ENCODE measurements at regions not wholly inside any gene's neighbourhood (a gene's known extent, or its start where the extent isn't known, plus 50 kb on each side); places are given as distances from the start of the nearest gene placed in this dataset.

DNA sequence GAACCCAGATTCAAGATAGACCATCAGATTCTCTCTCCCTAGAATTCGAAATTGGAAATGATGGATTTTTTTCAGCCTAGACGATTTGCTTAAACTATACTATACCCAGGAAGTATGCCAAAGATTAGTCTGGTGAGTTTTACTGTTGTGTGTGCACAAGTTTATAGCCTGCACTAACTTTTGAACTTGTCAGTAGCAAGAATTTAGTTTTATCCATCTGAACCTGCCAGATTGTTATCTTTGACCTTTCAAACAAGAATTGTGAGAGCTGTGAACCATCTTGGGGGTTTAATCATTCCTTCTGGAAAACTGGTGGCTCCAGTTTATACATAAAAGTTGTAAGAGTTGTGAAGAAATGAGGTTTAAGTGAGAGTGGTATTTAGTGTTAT, 243.5 kb upstream of the DAAM1 start:
- Mint-ChIP-seq H3K36me3 (ENCODE audit: low read depth) (no peaks in the 10 kb centered on the region), H3K4me1 (no peaks in the 10 kb centered on the region), H3K9me3 (no peaks in the 10 kb centered on the region), H3K27ac (no peak overlapping the region), H3K27me3 (peaks cover 4% of the 10 kb centered on the region), H3K4me3 (no peak overlapping the region)
- no peak for ATAC-seq (replicated peaks)

DNA sequence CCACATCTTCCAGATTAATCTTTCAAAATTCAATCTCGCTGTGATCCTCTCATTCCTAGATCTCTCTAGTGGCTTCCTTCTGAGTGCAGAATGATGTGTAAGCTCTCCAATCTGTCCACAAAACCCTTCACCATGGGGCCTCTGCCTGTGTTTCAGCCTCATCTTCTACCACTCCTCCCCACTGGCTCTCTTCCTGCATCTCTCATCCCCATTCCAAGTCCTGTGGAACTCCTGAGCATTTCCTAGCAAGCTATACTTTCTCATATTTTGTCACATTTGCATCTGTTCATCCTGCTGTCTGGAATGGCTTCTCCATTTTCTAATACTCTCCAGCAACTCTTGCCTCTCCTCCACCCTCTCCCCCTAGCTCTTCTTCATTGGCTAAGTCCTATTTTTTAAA, 242.0 kb upstream of the DAAM1 start:
- no peaks in the 10 kb centered on the region for H3K4me1 Mint-ChIP-seq
- H3K27me3 Mint-ChIP-seq = peaks cover 9% of the 10 kb centered on the region
- ATAC-seq (replicated peaks) = no peak
- no peaks in the 10 kb centered on the region for H3K9me3 Mint-ChIP-seq
- H3K4me3 Mint-ChIP-seq = no peak overlapping the region
- H3K36me3 Mint-ChIP-seq (ENCODE audit: low read depth) = no peaks in the 10 kb centered on the region
- H3K27ac Mint-ChIP-seq = no peak overlapping the region

DNA sequence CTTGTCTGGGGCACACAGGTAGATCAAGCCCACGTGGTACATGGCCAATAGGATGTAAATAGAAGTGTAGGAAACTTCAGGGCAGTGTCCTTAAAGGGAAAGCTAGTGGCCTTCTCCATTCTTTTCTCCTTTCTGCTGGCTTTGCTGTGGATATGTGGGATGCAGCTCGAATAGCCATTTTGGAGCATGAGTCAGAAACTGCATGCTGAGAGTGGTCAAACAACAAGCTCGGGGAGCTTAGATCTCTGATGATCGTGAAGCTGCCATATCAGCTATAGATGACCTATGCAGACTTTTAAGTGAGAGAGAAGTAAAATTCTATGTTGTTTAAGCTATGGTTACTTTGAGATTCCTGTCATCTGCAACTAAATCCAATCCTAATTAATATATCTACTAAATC, 241.3 kb upstream of the DAAM1 start:
- Mint-ChIP-seq H3K9me3 (no peaks in the 10 kb centered on the region), H3K4me3 (no peak overlapping the region), H3K36me3 (ENCODE audit: low read depth) (no peaks in the 10 kb centered on the region), H3K4me1 (no peaks in the 10 kb centered on the region), H3K27ac (no peak overlapping the region), H3K27me3 (peaks cover 5% of the 10 kb centered on the region)
- no peak for ATAC-seq (replicated peaks)

- Mint-ChIP-seq H3K9me3 (no peaks in the 10 kb centered on the region), H3K4me1 (no peaks in the 10 kb centered on the region), H3K36me3 (ENCODE audit: low read depth) (no peaks in the 10 kb centered on the region), H3K27me3 (peaks cover 9% of the 10 kb centered on the region), H3K4me3 (no peak overlapping the region), H3K27ac (no peak overlapping the region)
- ATAC-seq (replicated peaks) = no peak
Measured at GRCh38 chr14:58947814-58948445, 240.5 kb upstream of the DAAM1 start.

DNA sequence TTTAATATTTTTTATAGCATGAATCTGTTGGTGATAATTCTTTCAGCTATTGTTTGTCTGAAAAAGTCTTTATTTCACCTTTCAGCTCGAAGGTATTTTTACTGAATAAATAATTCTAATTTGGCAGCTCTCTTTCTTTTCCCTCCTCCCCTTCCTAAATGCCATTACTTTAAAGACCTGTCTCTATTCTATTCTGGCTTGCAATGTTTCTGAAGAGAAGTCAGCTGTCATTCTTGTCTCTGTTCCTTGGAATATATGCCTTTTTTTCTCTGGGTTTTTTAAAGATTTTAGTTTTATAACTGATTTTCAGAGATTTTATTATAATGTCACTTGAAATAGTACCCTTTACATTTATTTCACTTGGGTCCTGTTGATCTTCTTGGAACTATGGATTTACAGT, 237.9 kb upstream of the DAAM1 start:
- no peak for ATAC-seq (replicated peaks)
- H3K27me3 Mint-ChIP-seq = peaks cover 17% of the 10 kb centered on the region
- H3K27ac Mint-ChIP-seq = no peak overlapping the region
- H3K4me1 Mint-ChIP-seq = no peaks in the 10 kb centered on the region
- no peak overlapping the region for H3K4me3 Mint-ChIP-seq
- no peaks in the 10 kb centered on the region for H3K36me3 Mint-ChIP-seq (ENCODE audit: low read depth)
- no peaks in the 10 kb centered on the region for H3K9me3 Mint-ChIP-seq

GRCh38 chr14:58951143-58951542, 237.3 kb upstream of the DAAM1 start:
- Mint-ChIP-seq H3K4me3 (no peak overlapping the region), H3K4me1 (no peaks in the 10 kb centered on the region), H3K36me3 (ENCODE audit: low read depth) (no peaks in the 10 kb centered on the region), H3K9me3 (peaks cover under 1% of the 10 kb centered on the region), H3K27me3 (peaks cover 19% of the 10 kb centered on the region), H3K27ac (no peak overlapping the region)
- no peak for ATAC-seq (replicated peaks)

GRCh38 chr14:58954052-58954451, 234.4 kb upstream of the DAAM1 start:
- Mint-ChIP-seq H3K9me3 (peaks cover 12% of the 10 kb centered on the region), H3K27ac (no peak overlapping the region), H3K4me3 (no peak overlapping the region), H3K4me1 (no peaks in the 10 kb centered on the region), H3K36me3 (ENCODE audit: low read depth) (no peaks in the 10 kb centered on the region), H3K27me3 (peaks cover 27% of the 10 kb centered on the region)
- no peak for ATAC-seq (replicated peaks)

DNA sequence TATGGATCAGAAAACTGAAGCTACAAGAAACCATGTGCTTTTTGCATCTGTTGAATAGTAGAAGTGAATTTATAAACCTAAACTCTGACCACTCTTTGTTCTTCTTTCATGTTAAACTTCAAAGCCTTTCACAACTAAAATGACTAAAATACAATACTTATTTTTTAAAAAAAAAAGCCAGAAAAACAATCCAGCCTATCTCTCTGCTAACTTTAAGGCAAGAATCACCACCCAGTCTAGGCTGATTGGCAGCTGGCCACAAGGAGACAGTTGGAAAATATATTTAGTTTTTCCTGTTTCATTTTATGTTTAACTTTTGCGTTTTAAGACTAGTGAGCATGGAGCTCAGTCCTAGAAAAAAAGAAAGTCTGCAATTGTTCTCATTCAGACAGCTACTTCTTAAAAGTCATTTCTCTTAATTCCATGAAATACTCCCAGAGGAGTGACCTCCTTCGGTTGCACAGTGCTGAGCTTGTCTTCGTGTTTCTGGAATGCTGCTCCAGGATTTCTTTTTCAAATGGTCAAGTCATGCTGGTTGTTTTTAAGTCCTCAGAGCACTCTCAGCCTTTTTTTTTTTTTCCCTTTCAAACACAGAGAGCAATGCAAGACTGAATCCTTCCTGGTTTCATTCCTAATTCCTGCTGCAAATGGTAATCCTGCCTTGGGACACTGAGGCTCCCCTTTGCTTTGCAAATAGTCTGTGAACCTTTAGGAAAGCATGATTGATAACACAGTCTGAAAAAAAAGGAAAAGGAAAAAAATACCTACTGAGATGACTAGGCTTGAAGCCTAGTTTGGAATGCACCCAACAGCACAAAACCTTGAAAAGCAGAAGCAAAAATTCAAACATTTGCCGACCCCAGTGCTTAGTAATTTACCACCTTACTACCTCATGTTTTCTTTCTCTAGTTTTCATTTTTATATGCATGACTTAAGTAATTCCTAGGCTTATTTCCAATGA, 233.3 kb upstream of the DAAM1 start:
- Mint-ChIP-seq H3K27me3 (peaks cover 27% of the 10 kb centered on the region), H3K9me3 (peaks cover 12% of the 10 kb centered on the region), H3K4me1 (no peaks in the 10 kb centered on the region), H3K36me3 (ENCODE audit: low read depth) (no peaks in the 10 kb centered on the region), H3K27ac (no peak overlapping the region), H3K4me3 (no peak overlapping the region)
- ATAC-seq (replicated peaks) = no peak

GRCh38 chr14:58961045-58961731, 227.3 kb upstream of the DAAM1 start:
- Mint-ChIP-seq H3K9me3 (peaks cover 11% of the 10 kb centered on the region), H3K4me1 (no peaks in the 10 kb centered on the region), H3K27me3 (peaks cover 7% of the 10 kb centered on the region), H3K36me3 (ENCODE audit: low read depth) (no peaks in the 10 kb centered on the region), H3K4me3 (no peak overlapping the region), H3K27ac (no peak overlapping the region)
- ATAC-seq (replicated peaks) = no peak

DNA sequence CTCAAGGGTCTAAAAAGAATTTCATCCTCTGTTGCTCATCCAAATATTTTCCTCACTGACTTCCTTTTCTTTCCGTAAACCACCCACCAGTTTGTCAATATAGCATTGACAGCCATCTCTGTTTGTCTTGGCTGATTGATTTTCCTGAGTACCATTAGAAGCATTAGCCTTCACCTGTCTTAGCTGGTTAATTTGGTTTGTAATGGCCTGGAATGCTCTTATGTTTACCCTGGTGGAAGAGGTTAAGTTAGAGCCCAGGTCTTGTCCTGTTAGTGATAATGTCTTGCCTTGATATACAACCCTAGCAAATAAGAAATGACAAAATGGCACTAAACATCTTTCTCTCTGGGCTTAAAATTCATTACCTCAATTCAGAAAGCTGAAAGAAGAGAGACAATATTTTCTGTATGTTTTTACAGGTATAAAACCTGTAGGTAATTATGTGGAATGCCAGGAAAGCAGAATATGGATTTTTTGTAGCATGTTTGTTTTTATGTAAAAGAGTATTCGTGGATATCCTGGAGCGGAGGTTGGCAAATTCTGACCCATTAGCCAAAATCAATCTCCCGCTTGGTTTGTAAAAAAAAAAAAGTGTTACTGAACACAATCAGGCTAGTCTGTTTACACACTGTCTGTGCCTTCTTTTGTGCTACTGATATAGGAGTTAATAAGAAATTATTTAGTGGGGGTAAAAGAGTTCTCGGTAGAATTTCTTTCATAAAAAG, 224.4 kb upstream of the DAAM1 start:
- Mint-ChIP-seq H3K36me3 (ENCODE audit: low read depth) (no peaks in the 10 kb centered on the region), H3K27me3 (no peaks in the 10 kb centered on the region), H3K9me3 (no peaks in the 10 kb centered on the region), H3K27ac (no peak overlapping the region), H3K4me1 (no peaks in the 10 kb centered on the region), H3K4me3 (no peak overlapping the region)
- no peak for ATAC-seq (replicated peaks)

DNA sequence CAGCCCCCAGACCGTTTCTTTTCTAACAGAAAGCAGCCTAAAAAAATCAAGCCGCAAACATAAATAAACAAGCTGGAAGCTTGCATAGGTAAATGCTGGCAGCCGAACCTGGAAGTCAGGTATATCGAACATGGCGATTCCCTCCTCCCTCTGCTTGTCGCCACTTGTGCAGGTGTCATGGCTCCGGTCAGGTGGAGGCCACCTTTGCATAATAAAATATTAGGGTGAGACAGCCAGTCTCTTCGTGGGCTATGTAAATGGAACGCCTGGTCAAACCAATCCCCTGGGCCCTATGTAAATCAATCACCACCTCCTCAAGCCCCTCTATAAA, 223.9 kb upstream of the DAAM1 start:
- Mint-ChIP-seq H3K27me3 (no peaks in the 10 kb centered on the region), H3K4me1 (no peaks in the 10 kb centered on the region), H3K9me3 (no peaks in the 10 kb centered on the region), H3K4me3 (no peak overlapping the region), H3K36me3 (ENCODE audit: low read depth) (no peaks in the 10 kb centered on the region), H3K27ac (no peak overlapping the region)
- no peak for ATAC-seq (replicated peaks)

DNA sequence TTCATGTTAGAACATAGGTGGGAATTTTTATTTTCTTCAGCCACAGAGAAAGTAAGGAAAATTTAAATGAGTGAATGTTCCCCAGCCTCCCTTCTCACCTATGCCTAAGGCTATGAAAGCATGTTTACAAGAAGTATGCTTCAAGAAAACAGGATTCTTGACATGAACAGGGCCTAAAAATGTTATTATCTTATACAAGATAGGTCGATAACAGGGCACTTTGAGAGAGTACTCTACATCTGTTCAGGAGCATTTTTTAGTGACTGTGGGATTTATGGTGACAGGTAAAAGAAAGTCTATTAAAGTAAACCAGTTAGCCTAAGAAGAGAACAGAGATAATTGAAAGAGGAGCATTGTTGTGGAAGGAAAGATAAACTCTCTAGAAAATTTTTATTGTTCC, 222.9 kb upstream of the DAAM1 start:
- Mint-ChIP-seq H3K9me3 (no peaks in the 10 kb centered on the region), H3K36me3 (ENCODE audit: low read depth) (no peaks in the 10 kb centered on the region), H3K27me3 (no peaks in the 10 kb centered on the region), H3K4me1 (no peaks in the 10 kb centered on the region), H3K4me3 (no peak overlapping the region), H3K27ac (no peak overlapping the region)
- no peak for ATAC-seq (replicated peaks)

GRCh38 chr14:58966997-58967396, 221.5 kb upstream of the DAAM1 start:
- Mint-ChIP-seq H3K36me3 (ENCODE audit: low read depth) (no peaks in the 10 kb centered on the region), H3K4me1 (no peaks in the 10 kb centered on the region), H3K27me3 (no peaks in the 10 kb centered on the region), H3K4me3 (no peak overlapping the region), H3K9me3 (no peaks in the 10 kb centered on the region), H3K27ac (no peak overlapping the region)
- no peak for ATAC-seq (replicated peaks)

DNA sequence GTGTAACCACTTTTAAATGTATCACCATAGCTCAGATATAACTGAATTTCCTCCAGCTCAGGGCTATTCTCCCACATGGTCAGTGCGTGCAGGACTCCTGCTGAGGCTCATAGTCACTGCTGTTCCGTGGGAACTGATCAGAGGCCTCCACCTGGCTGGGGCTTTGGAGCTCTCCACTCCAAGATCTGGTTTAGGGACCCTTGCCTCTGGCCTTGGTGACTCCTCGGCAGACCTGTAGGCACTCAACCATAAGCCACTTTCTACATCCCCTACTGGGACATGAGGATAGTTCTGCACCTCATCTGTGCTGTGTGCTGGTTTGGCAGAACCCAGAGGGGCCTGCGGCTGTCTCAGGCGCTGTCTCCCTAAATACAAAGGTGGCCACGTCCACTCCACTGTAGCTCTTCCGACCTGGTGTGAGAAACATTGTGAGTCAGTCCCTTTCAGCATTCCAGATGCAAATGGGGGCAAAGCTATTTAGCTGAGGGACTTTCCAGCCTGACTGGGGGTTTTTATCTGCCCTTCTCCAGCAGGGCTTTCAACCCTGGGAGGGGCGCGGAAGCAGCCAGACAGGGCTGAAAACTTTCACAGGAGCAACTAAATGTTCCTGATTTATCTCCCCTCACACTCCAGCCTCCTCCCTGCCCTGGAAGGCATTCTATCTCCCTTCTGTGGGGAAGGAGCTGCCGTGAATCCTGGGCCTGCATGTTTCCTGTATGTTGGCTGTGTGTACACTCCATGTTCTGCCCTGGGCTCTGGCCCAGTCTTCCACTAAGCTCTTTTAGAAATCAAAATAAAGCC, 218.3 kb upstream of the DAAM1 start:
- Mint-ChIP-seq H3K27ac (no peak overlapping the region), H3K4me3 (no peak overlapping the region), H3K9me3 (no peaks in the 10 kb centered on the region), H3K36me3 (ENCODE audit: low read depth) (no peaks in the 10 kb centered on the region), H3K4me1 (no peaks in the 10 kb centered on the region), H3K27me3 (no peaks in the 10 kb centered on the region)
- no peak for ATAC-seq (replicated peaks)

Data from activated T-helper 17 cell treated with anti-CD3 and anti-CD28 coated beads, Interleukin-2, amount 50 U/mL, for 72 hours (primary cell).